ENCODE measurements at regions not wholly inside any gene's neighbourhood (a gene's known extent, or its start where the extent isn't known, plus 50 kb on each side); places are given as distances from the start of the nearest gene placed in this dataset.

DNA sequence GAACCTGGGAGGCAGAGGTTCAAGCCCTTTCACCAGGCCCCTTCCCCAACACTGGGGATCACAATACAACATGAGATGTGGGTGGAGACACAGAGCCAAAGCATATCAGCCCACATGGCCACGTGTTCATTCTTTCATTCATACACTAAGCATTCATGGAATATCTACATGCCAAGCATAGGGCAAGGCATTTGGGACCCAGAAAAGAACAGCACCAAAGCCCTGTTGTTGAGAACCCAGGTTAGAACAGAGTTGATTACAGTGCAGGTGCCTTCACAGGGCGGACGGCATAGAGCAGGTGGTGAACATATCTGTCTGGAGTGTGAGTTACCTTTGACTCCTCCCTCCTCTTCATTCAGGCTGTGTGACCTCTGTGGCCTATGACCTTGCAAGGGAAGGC is 159.4 kb upstream of the GSC start:
- no peak overlapping the region for H3K4me3 ChIP-seq
- no peak for TF ChIP-seq EP300 (IDR thresholded peaks at IDR 0.05)
- TF ChIP-seq, protein P1, sequence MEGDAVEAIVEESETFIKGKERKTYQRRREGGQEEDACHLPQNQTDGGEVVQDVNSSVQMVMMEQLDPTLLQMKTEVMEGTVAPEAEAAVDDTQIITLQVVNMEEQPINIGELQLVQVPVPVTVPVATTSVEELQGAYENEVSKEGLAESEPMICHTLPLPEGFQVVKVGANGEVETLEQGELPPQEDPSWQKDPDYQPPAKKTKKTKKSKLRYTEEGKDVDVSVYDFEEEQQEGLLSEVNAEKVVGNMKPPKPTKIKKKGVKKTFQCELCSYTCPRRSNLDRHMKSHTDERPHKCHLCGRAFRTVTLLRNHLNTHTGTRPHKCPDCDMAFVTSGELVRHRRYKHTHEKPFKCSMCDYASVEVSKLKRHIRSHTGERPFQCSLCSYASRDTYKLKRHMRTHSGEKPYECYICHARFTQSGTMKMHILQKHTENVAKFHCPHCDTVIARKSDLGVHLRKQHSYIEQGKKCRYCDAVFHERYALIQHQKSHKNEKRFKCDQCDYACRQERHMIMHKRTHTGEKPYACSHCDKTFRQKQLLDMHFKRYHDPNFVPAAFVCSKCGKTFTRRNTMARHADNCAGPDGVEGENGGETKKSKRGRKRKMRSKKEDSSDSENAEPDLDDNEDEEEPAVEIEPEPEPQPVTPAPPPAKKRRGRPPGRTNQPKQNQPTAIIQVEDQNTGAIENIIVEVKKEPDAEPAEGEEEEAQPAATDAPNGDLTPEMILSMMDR (IDR thresholded peaks at IDR 0.05): no peak
- TF ChIP-seq POLR2AphosphoS5 (IDR thresholded peaks at IDR 0.05): no peak
- TF ChIP-seq POLR2A (IDR thresholded peaks at IDR 0.05): no peak
- WGBS, 2 donors: 69 to 88% methylated on average over 3 of the region's 3 CpGs
- DNase-seq: no peak
- peaks cover 0 to 24% (median 20%) of the 10 kb centered on the region in 4 donors for H3K4me1 ChIP-seq
- no peak overlapping the region for H3K27ac ChIP-seq
- intact Hi-C loops (cut with DNase I): no loop called here
- H3K36me3 ChIP-seq: no peaks in the 10 kb centered on the region
- H3K27me3 ChIP-seq: no peaks in the 10 kb centered on the region
- no peaks in the 10 kb centered on the region for H3K9me3 ChIP-seq

DNA sequence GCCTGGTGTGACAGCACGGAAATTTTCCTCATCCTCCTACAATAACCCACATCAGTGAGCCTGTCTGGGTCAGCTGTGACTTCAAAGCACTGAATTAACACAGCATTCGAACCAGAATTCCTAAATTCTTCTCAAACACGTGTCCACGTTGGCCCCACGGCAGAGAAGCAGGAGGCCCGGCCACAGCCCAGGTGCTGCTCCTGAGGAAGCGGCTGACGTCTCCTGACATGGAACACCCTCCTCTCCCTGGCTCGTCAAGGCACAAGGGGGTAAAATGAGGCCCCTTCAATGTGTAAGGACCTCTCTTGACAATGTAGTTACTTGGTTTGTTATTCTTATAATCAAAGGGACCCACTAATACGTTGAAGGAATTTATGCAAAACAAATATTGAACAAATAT is 156.3 kb upstream of the GSC start:
- Histone ChIP-seq H3K4me1 (no peaks in the 10 kb centered on the region), H3K27me3 (no peaks in the 10 kb centered on the region), H3K4me3 (no peak overlapping the region), H3K36me3 (no peaks in the 10 kb centered on the region), H3K9me3 (no peaks in the 10 kb centered on the region), H3K27ac (no peak overlapping the region)
- intact Hi-C loops (cut with DNase I): no loop called here
- no peak for DNase-seq
- 75 to 77% methylated on average over 10 of the region's 10 CpGs for WGBS, 2 donors
- no peak for TF ChIP-seq EP300 (IDR thresholded peaks at IDR 0.05)
- no peak for TF ChIP-seq POLR2AphosphoS5 (IDR thresholded peaks at IDR 0.05)
- TF ChIP-seq, protein P1 (IDR thresholded peaks at IDR 0.05): no peak
- TF ChIP-seq POLR2A (IDR thresholded peaks at IDR 0.05): no peak

DNA sequence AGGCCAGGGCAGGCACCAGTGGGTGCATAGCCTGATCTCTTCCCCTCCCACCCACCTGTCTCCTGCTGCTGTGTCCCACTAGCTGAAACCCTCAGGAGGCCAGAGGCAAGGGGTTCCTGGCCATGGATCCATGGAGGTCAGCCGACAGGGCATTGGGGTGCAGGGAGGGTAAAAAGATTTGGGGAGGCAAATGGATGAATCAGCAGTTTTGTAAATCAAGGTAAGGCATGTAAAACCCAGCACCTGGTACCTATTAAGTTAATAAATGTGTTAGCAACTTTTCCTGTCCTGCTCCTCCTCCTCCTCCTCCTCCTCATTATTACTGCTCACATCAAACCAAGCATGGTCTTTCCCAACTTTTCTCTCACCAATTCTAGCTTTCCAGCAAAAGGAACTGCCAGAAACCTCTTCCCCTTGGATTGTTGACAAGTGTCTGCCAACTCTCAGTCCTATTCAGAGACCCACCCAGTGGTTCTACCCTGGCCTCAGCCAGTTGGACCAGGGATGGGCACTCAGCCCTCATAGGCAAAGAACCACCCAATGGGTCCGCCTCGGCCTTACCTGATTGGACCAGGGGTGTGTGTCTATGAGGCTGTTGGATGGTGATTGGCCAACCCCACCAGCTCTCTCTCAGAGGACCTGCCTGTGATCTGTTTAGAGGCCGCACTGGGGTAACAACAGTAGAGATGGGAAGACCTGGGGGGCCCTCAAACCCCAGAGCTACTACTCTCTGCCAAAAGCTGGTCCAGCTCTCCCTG is 155.7 kb upstream of the GSC start:
- TF ChIP-seq POLR2AphosphoS5 (IDR thresholded peaks at IDR 0.05) (no peak), POLR2A (IDR thresholded peaks at IDR 0.05) (no peak)
- no peaks in the 10 kb centered on the region for H3K4me1 ChIP-seq
- DNase-seq: no peak
- H3K27ac ChIP-seq: no peak overlapping the region
- no peaks in the 10 kb centered on the region for H3K9me3 ChIP-seq
- H3K36me3 ChIP-seq: no peaks in the 10 kb centered on the region
- no peak overlapping the region for H3K4me3 ChIP-seq
- intact Hi-C loops (cut with DNase I): no loop called here
- 94 to 98% methylated on average over 4 of the region's 4 CpGs for WGBS, 2 donors
- no peaks in the 10 kb centered on the region for H3K27me3 ChIP-seq

DNA sequence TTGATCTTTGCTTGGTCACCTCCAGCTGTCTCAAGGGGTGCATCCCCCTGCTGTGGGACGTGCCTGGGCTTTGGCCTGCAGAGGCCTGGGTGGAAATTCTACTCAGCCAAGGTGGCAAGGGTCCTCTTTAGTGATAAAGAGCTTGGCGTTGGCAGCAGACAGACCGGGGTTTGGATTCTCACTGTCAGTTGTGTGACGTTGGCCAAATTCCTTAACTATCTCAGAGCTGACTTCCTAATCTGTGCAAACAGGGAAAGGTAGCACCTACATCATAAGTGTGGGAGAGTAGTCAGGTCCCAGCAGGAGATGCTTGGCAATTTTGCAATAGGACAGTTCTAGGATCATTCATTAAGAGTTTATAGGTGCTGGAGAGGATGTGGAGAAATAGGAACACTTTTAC is 154.3 kb upstream of the GSC start:
- no peak for TF ChIP-seq POLR2A (IDR thresholded peaks at IDR 0.05)
- no peak for TF ChIP-seq POLR2AphosphoS5 (IDR thresholded peaks at IDR 0.05)
- no peak for TF ChIP-seq EP300 (IDR thresholded peaks at IDR 0.05)
- TF ChIP-seq, protein P1 (IDR thresholded peaks at IDR 0.05): no peak
- Histone ChIP-seq H3K4me1 (no peaks in the 10 kb centered on the region), H3K36me3 (no peaks in the 10 kb centered on the region), H3K9me3 (no peaks in the 10 kb centered on the region), H3K27ac (no peak overlapping the region), H3K27me3 (no peaks in the 10 kb centered on the region), H3K4me3 (no peak overlapping the region)
- 55 to 73% methylated on average over 4 of the region's 4 CpGs for WGBS, 2 donors
- no peak for DNase-seq
- intact Hi-C loops (cut with DNase I): no loop called here

DNA sequence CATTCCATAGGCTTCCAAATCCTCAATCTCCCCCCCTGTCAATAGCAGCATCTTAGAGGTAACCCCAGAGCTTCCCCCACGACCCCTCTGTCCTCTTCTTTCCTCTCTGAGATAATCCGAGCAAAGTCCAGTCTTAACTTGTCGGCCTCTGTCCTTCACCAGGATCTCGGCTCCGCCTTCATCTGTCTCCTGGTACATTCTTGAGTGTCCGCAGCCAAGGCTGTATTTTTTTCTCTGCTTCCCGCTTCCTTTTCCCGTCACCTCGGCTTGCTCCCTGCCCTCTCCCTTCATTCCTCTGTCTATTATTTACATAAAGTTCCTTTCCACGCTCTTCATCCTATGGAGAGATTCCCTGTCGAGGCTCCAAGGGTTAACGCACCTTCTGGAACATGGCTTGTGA is 153.9 kb upstream of the GSC start:
- DNase-seq: no peak
- intact Hi-C loops (cut with DNase I): no loop called here
- 23 to 55% methylated on average over 12 of the region's 12 CpGs for WGBS, 2 donors
- Histone ChIP-seq H3K4me1 (no peaks in the 10 kb centered on the region), H3K36me3 (no peaks in the 10 kb centered on the region), H3K27me3 (no peaks in the 10 kb centered on the region), H3K9me3 (no peaks in the 10 kb centered on the region), H3K27ac (no peak overlapping the region), H3K4me3 (no peak overlapping the region)
- TF ChIP-seq POLR2A (IDR thresholded peaks at IDR 0.05): no peak
- TF ChIP-seq, protein P1 (IDR thresholded peaks at IDR 0.05): no peak
- TF ChIP-seq POLR2AphosphoS5 (IDR thresholded peaks at IDR 0.05): no peak
- no peak for TF ChIP-seq EP300 (IDR thresholded peaks at IDR 0.05)
